Neural cell (in vitro differentiated cells): ENCODE measurements at regions not wholly inside any gene's neighbourhood (a gene's known extent, or its start where the extent isn't known, plus 50 kb on each side); places are given as distances from the start of the nearest gene placed in this dataset.
"Not testable (repeated sequence)": the region's sequence is repeated elsewhere in the genome, so short reads cannot be mapped to it uniquely, and the experiment has no call there.

ENCODE experiments used
- EP300 ChIP-seq: fragments of 450-650 bp; conservative IDR thresholded peaks from 2 replicates; pipeline ENCODE4 v1.6.1; 2014; ENCODE audit warnings: antibody characterized with exemption, mild to moderate bottlenecking, moderate library complexity; ENCODE audit not compliant: poor library complexity, severe bottlenecking
- EZH2 ChIP-seq: fragments of 200-600, 300-800 bp; shearing (Covaris generic), sonication (generic); IDR thresholded peaks from 2 replicates; pipeline ENCODE4 v1.6.1; 2014; ENCODE audit warnings: antibody characterized with exemption, low read length, borderline replicate concordance, mild to moderate bottlenecking; ENCODE audit not compliant: insufficient read depth, poor library complexity, severe bottlenecking
- POLR2AphosphoS5 ChIP-seq: IDR thresholded peaks from 2 replicates; pipeline ENCODE4 v1.6.1; 2012
- RAD21 ChIP-seq: fragments of 450-650 bp; conservative IDR thresholded peaks from 2 replicates; pipeline ENCODE4 v1.6.1; 2014; ENCODE audit warnings: antibody characterized with exemption, mild to moderate bottlenecking, moderate library complexity
- REST ChIP-seq: IDR thresholded peaks from 2 replicates; pipeline ENCODE4 v1.6.1; 2012; ENCODE audit warnings: borderline replicate concordance
- TF ChIP-seq, protein P1 (sequence below): fragments of 450-650 bp; IDR thresholded peaks from 2 replicates; pipeline ENCODE4 v1.5.1; 2014; ENCODE audit warnings: antibody characterized with exemption, mild to moderate bottlenecking, moderate library complexity; ENCODE audit not compliant: poor library complexity, severe bottlenecking

- not testable (repeated sequence) for TF ChIP-seq EZH2, POLR2AphosphoS5, REST, EP300, RAD21
- TF ChIP-seq, protein P1, sequence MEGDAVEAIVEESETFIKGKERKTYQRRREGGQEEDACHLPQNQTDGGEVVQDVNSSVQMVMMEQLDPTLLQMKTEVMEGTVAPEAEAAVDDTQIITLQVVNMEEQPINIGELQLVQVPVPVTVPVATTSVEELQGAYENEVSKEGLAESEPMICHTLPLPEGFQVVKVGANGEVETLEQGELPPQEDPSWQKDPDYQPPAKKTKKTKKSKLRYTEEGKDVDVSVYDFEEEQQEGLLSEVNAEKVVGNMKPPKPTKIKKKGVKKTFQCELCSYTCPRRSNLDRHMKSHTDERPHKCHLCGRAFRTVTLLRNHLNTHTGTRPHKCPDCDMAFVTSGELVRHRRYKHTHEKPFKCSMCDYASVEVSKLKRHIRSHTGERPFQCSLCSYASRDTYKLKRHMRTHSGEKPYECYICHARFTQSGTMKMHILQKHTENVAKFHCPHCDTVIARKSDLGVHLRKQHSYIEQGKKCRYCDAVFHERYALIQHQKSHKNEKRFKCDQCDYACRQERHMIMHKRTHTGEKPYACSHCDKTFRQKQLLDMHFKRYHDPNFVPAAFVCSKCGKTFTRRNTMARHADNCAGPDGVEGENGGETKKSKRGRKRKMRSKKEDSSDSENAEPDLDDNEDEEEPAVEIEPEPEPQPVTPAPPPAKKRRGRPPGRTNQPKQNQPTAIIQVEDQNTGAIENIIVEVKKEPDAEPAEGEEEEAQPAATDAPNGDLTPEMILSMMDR, result not testable (repeated sequence)
Measured at GRCh38 chr2:87442983-87443577, 304.8 kb upstream of the PLGLB2 start.
